ENCODE measurements at regions not wholly inside any gene's neighbourhood (a gene's known extent, or its start where the extent isn't known, plus 50 kb on each side); places are given as distances from the start of the nearest gene placed in this dataset.

GRCh38 chr3:18122264-18122663 is 302.9 kb downstream of the SATB1 start:
- TF ChIP-seq CTCF (IDR thresholded peaks at IDR 0.05) = no peak
- TF ChIP-seq POLR2AphosphoS5 (IDR thresholded peaks at IDR 0.05) = no peak
